GM23338 (cell line): ENCODE measurements at regions not wholly inside any gene's neighbourhood (a gene's known extent, or its start where the extent isn't known, plus 50 kb on each side); places are given as distances from the start of the nearest gene placed in this dataset.

Source experiments
- ATAC-seq: fragments of 200-7000 bp; cut with Tn5 transposase; 3 replicates; pipeline ENCODE4 v1.9.1; 2020
- DNase-seq: peaks from one replicate; pipeline ENCODE4 v3.0.0-alpha.2; 2015; ENCODE audit warnings: low spot score
- H2AFZ ChIP-seq: fragments of 200-600 bp; sonication (generic); 2 replicates; pipeline ENCODE4 v1.8.0; 2016; ENCODE audit warnings: antibody characterized with exemption, mild to moderate bottlenecking, moderate library complexity
- H3F3A ChIP-seq: fragments of 200-600 bp; sonication (generic); replicated peaks from 2 replicates; pipeline ENCODE4 v1.8.0; 2017; ENCODE audit warnings: antibody characterized with exemption, mixed run types, low read depth
- H3K27ac ChIP-seq: fragments of 200-600 bp; sonication (generic); 2 replicates; pipeline ENCODE4 v1.6.1; 2016; ENCODE audit warnings: low read depth
- H3K27me3 ChIP-seq: fragments of 200-600 bp; sonication (generic); 2 replicates; pipeline ENCODE4 v1.8.0; 2016; ENCODE audit warnings: mild to moderate bottlenecking, mixed run types, moderate library complexity; ENCODE audit not compliant: insufficient read depth
- H3K36me3 ChIP-seq: fragments of 200-600 bp; sonication (generic); 2 replicates; pipeline ENCODE4 v1.8.0; 2016; ENCODE audit warnings: mild to moderate bottlenecking; ENCODE audit not compliant: insufficient read depth
- H3K4me1 ChIP-seq: fragments of 200-600 bp; sonication (generic); 2 replicates; pipeline ENCODE4 v1.8.0; 2016; ENCODE audit warnings: mild to moderate bottlenecking, moderate library complexity; ENCODE audit not compliant: insufficient read depth
- H3K4me2 ChIP-seq: fragments of 200-600 bp; sonication (generic); 2 replicates; pipeline ENCODE4 v1.7.1; 2017; ENCODE audit warnings: mixed run types
- H3K4me3 ChIP-seq: fragments of 200-600 bp; sonication (generic); 2 replicates; pipeline ENCODE4 v1.6.1; 2016; ENCODE audit warnings: mixed run types
- H3K79me2 ChIP-seq: fragments of 200-600 bp; sonication (generic); replicated peaks from 2 replicates; pipeline ENCODE4 v1.8.0; 2017; ENCODE audit warnings: mild to moderate bottlenecking; ENCODE audit not compliant: insufficient read depth
- H3K9me2 ChIP-seq: fragments of 200-600 bp; sonication (generic); 2 replicates; pipeline ENCODE4 v1.8.0; 2017; ENCODE audit not compliant: insufficient read depth
- H4K20me1 ChIP-seq: fragments of 200-600 bp; sonication (generic); replicated peaks from 2 replicates; pipeline ENCODE4 v1.8.0; 2017; ENCODE audit warnings: mild to moderate bottlenecking; ENCODE audit not compliant: insufficient read depth
- H3K27ac Mint-ChIP-seq: 2 replicates; pipeline ENCODE4 v1.8.0; 2020; ENCODE audit warnings: inconsistent platforms, mild to moderate bottlenecking, moderate library complexity, mixed read lengths
- H3K27me3 Mint-ChIP-seq: 3 replicates; pipeline ENCODE4 v1.8.0; 2022; ENCODE audit warnings: low read depth, mild to moderate bottlenecking, moderate library complexity, mixed read lengths, inconsistent platforms; ENCODE audit not compliant: insufficient read depth, poor library complexity
- H3K36me3 Mint-ChIP-seq: 3 replicates; pipeline ENCODE4 v1.8.0; 2021; ENCODE audit warnings: low read depth, mild to moderate bottlenecking, inconsistent platforms, moderate library complexity, mixed read lengths
- H3K4me1 Mint-ChIP-seq: 3 replicates; pipeline ENCODE4 v1.8.0; 2020; ENCODE audit warnings: mild to moderate bottlenecking, inconsistent platforms, mixed read lengths
- H3K4me3 Mint-ChIP-seq: 3 replicates; pipeline ENCODE4 v1.8.0; 2021; ENCODE audit warnings: moderate library complexity, mild to moderate bottlenecking, inconsistent platforms, mixed read lengths
- H3K9me3 Mint-ChIP-seq: 3 replicates; pipeline ENCODE4 v1.8.0; 2020; ENCODE audit warnings: moderate library complexity, mild to moderate bottlenecking, inconsistent platforms, mixed read lengths
- CREB1 ChIP-seq: fragments of 250-450 bp; sonication (Bioruptor Pico); IDR thresholded peaks from 2 replicates; pipeline ENCODE4 v1.5.0; 2020; ENCODE audit warnings: low read depth, mild to moderate bottlenecking, moderate library complexity
- EZH2 ChIP-seq: fragments of 200-600 bp; sonication (generic); IDR thresholded peaks from one replicate; pipeline ENCODE4 v1.8.0; 2017; ENCODE audit warnings: antibody characterized with exemption, mild to moderate bottlenecking, low read depth; ENCODE audit not compliant: unreplicated experiment
- EZH2phosphoT487 ChIP-seq: fragments of 200-600 bp; sonication (generic); IDR thresholded peaks from one replicate; pipeline ENCODE4 v1.8.1; 2018; ENCODE audit warnings: antibody characterized with exemption; ENCODE audit not compliant: unreplicated experiment
- JUNB ChIP-seq: IDR thresholded peaks from one replicate; pipeline ENCODE4 v1.6.1; 2016; ENCODE audit warnings: antibody characterized with exemption; ENCODE audit not compliant: unreplicated experiment
- NANOG ChIP-seq: IDR thresholded peaks from 2 replicates; pipeline ENCODE4 v1.6.1; 2016; ENCODE audit warnings: antibody characterized with exemption, borderline replicate concordance
- POLR2AphosphoS5 ChIP-seq: IDR thresholded peaks from 2 replicates; pipeline ENCODE4 v1.6.1; 2016; ENCODE audit warnings: antibody characterized with exemption, low read depth
- STAT1 ChIP-seq: IDR thresholded peaks from one replicate; pipeline ENCODE4 v1.6.1; 2016; ENCODE audit warnings: antibody characterized with exemption; ENCODE audit not compliant: unreplicated experiment
- ZNF114 ChIP-seq: fragments of 250-450 bp; sonication (Bioruptor Pico); IDR thresholded peaks from 2 replicates; pipeline ENCODE4 v1.5.0; 2020; ENCODE audit warnings: mild to moderate bottlenecking, moderate library complexity
- ZNF331 ChIP-seq: fragments of 250-450 bp; sonication (Bioruptor Pico); IDR thresholded peaks from 2 replicates; pipeline ENCODE4 v1.5.0; 2020; ENCODE audit warnings: low read depth, mild to moderate bottlenecking, moderate library complexity
- ZNF462 ChIP-seq: fragments of 250-450 bp; sonication (Bioruptor Pico); IDR thresholded peaks from 2 replicates; pipeline ENCODE4 v1.5.0; 2020; ENCODE audit warnings: mild to moderate bottlenecking, moderate library complexity
- TF ChIP-seq, protein P1 (sequence below): IDR thresholded peaks from one replicate; pipeline ENCODE4 v1.6.1; 2018; ENCODE audit warnings: antibody characterized with exemption; ENCODE audit not compliant: unreplicated experiment
- TF ChIP-seq, protein P2 (sequence below): IDR thresholded peaks from 2 replicates; pipeline ENCODE4 v1.6.1; 2016; ENCODE audit warnings: antibody characterized with exemption

- Histone ChIP-seq H4K20me1 (no peaks in the 10 kb centered on the region), H3K79me2 (no peaks in the 10 kb centered on the region), H3K4me1 (peaks cover 6% of the 10 kb centered on the region; the same call in 1 of the 2 replicates), H3K36me3 (no peaks in the 10 kb centered on the region), H3K27ac (no peak overlapping the region), H2AFZ (no peak overlapping the region), H3F3A (no peaks in the 10 kb centered on the region), H3K4me2 (no peak overlapping the region), H3K27me3 (no peaks in the 10 kb centered on the region), H3K4me3 (no peak overlapping the region), H3K9me2 (peaks cover 7% of the 10 kb centered on the region)
- Mint-ChIP-seq H3K27me3 (peaks cover 2% of the 10 kb centered on the region), H3K4me3 (no peak overlapping the region), H3K9me3 (no peaks in the 10 kb centered on the region), H3K36me3 (no peaks in the 10 kb centered on the region), H3K4me1 (peaks cover 10% of the 10 kb centered on the region; the same call in 2 of the 3 replicates), H3K27ac (no peak overlapping the region)
- no peak for DNase-seq
- TF ChIP-seq JUNB (no peak), POLR2AphosphoS5 (no peak)
- ATAC-seq: no peak
Measured at GRCh38 chr18:22731398-22731797, 201.7 kb upstream of the RBBP8 start.

- Histone ChIP-seq H3K4me3 (no peak overlapping the region), H3K4me1 (peaks cover 6% of the 10 kb centered on the region; the same call in 1 of the 2 replicates), H3F3A (no peaks in the 10 kb centered on the region), H3K27ac (no peak overlapping the region), H3K4me2 (no peak overlapping the region; the same call in 1 of the 2 replicates), H4K20me1 (no peaks in the 10 kb centered on the region), H3K36me3 (no peaks in the 10 kb centered on the region), H3K9me2 (peaks cover 7% of the 10 kb centered on the region), H3K79me2 (no peaks in the 10 kb centered on the region), H2AFZ (no peak overlapping the region), H3K27me3 (no peaks in the 10 kb centered on the region)
- ATAC-seq (no peak), DNase-seq (no peak)
- H3K9me3 Mint-ChIP-seq: no peaks in the 10 kb centered on the region
- no peak overlapping the region for H3K27ac Mint-ChIP-seq
- peaks cover 2% of the 10 kb centered on the region for H3K27me3 Mint-ChIP-seq
- no peak overlapping the region for H3K4me3 Mint-ChIP-seq
- H3K36me3 Mint-ChIP-seq: no peaks in the 10 kb centered on the region
- peaks cover 10% of the 10 kb centered on the region; the same call in 2 of the 3 replicates for H3K4me1 Mint-ChIP-seq
- TF ChIP-seq POLR2AphosphoS5 (no peak), EZH2phosphoT487 (no peak), ZNF462 (CRISPR knock-in tag) (no peak), ZNF331 (no peak), ZNF114 (CRISPR knock-in tag) (no peak), CREB1 (CRISPR knock-in tag) (no peak), STAT1 (no peak), EZH2 (no peak), JUNB (no peak), NANOG (no peak)
- TF ChIP-seq, protein P1, sequence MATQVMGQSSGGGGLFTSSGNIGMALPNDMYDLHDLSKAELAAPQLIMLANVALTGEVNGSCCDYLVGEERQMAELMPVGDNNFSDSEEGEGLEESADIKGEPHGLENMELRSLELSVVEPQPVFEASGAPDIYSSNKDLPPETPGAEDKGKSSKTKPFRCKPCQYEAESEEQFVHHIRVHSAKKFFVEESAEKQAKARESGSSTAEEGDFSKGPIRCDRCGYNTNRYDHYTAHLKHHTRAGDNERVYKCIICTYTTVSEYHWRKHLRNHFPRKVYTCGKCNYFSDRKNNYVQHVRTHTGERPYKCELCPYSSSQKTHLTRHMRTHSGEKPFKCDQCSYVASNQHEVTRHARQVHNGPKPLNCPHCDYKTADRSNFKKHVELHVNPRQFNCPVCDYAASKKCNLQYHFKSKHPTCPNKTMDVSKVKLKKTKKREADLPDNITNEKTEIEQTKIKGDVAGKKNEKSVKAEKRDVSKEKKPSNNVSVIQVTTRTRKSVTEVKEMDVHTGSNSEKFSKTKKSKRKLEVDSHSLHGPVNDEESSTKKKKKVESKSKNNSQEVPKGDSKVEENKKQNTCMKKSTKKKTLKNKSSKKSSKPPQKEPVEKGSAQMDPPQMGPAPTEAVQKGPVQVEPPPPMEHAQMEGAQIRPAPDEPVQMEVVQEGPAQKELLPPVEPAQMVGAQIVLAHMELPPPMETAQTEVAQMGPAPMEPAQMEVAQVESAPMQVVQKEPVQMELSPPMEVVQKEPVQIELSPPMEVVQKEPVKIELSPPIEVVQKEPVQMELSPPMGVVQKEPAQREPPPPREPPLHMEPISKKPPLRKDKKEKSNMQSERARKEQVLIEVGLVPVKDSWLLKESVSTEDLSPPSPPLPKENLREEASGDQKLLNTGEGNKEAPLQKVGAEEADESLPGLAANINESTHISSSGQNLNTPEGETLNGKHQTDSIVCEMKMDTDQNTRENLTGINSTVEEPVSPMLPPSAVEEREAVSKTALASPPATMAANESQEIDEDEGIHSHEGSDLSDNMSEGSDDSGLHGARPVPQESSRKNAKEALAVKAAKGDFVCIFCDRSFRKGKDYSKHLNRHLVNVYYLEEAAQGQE: no peak
- TF ChIP-seq, protein P2, sequence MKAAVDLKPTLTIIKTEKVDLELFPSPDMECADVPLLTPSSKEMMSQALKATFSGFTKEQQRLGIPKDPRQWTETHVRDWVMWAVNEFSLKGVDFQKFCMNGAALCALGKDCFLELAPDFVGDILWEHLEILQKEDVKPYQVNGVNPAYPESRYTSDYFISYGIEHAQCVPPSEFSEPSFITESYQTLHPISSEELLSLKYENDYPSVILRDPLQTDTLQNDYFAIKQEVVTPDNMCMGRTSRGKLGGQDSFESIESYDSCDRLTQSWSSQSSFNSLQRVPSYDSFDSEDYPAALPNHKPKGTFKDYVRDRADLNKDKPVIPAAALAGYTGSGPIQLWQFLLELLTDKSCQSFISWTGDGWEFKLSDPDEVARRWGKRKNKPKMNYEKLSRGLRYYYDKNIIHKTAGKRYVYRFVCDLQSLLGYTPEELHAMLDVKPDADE: no peak
Measured at GRCh38 chr18:22734105-22734661, 198.9 kb upstream of the RBBP8 start.
